ENCODE measurements at regions not wholly inside any gene's neighbourhood (a gene's known extent, or its start where the extent isn't known, plus 50 kb on each side); places are given as distances from the start of the nearest gene placed in this dataset.

GRCh38 chr6:137689377-137689776, 177.7 kb upstream of the TNFAIP3 start:
- Histone ChIP-seq H3K9me3 (no peaks in the 10 kb centered on the region), H3K27ac (no peak overlapping the region), H3K36me3 (no peaks in the 10 kb centered on the region), H3K27me3 (no peaks in the 10 kb centered on the region), H3K4me3 (no peak overlapping the region), H3K4me1 (no peaks in the 10 kb centered on the region)
- intact Hi-C loops (cut with DNase I): no loop called here
- WGBS (ENCODE audit: insufficient coverage, low coverage, low lambda C conversion rate, missing lambda C conversion rate): 22% methylated on average over 4 of the region's 4 CpGs
- no peak for TF ChIP-seq POLR2A (IDR thresholded peaks at IDR 0.05)
- TF ChIP-seq, protein P1, sequence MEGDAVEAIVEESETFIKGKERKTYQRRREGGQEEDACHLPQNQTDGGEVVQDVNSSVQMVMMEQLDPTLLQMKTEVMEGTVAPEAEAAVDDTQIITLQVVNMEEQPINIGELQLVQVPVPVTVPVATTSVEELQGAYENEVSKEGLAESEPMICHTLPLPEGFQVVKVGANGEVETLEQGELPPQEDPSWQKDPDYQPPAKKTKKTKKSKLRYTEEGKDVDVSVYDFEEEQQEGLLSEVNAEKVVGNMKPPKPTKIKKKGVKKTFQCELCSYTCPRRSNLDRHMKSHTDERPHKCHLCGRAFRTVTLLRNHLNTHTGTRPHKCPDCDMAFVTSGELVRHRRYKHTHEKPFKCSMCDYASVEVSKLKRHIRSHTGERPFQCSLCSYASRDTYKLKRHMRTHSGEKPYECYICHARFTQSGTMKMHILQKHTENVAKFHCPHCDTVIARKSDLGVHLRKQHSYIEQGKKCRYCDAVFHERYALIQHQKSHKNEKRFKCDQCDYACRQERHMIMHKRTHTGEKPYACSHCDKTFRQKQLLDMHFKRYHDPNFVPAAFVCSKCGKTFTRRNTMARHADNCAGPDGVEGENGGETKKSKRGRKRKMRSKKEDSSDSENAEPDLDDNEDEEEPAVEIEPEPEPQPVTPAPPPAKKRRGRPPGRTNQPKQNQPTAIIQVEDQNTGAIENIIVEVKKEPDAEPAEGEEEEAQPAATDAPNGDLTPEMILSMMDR (IDR thresholded peaks at IDR 0.05): no peak
- ATAC-seq (peak in 3 of 4 donors; percentile 35 to 87 (median 62)), DNase-seq (no peak)

GRCh38 chr6:137690034-137690433, 177.0 kb upstream of the TNFAIP3 start:
- H3K4me1 ChIP-seq: no peaks in the 10 kb centered on the region
- DNase-seq: no peak
- no peaks in the 10 kb centered on the region for H3K9me3 ChIP-seq
- no peak for TF ChIP-seq POLR2A (IDR thresholded peaks at IDR 0.05)
- TF ChIP-seq, protein P1 (IDR thresholded peaks at IDR 0.05): no peak
- intact Hi-C loops (cut with DNase I): loop anchor here in 1 of 2 donors (10.0 kb wide), 1 partner anchor 165 kb away; no protein-coding TSS in a partner anchor
- H3K4me3 ChIP-seq: no peak overlapping the region
- H3K27me3 ChIP-seq: no peaks in the 10 kb centered on the region
- H3K27ac ChIP-seq: no peak overlapping the region
- no peak for ATAC-seq
- H3K36me3 ChIP-seq: no peaks in the 10 kb centered on the region

GRCh38 chr6:137690721-137691120, 176.3 kb upstream of the TNFAIP3 start:
- no peak for TF ChIP-seq POLR2A (IDR thresholded peaks at IDR 0.05)
- TF ChIP-seq, protein P1 (IDR thresholded peaks at IDR 0.05): no peak
- Histone ChIP-seq H3K27me3 (no peaks in the 10 kb centered on the region), H3K4me3 (no peak overlapping the region), H3K27ac (no peak overlapping the region), H3K9me3 (no peaks in the 10 kb centered on the region), H3K4me1 (no peaks in the 10 kb centered on the region), H3K36me3 (no peaks in the 10 kb centered on the region)
- intact Hi-C loops (cut with DNase I): loop anchor here in 1 of 2 donors (10.0 kb wide), 1 partner anchor 164 kb away; no protein-coding TSS in a partner anchor
- 100% methylated on average over 1 of the region's 1 CpG for WGBS (ENCODE audit: insufficient coverage, low coverage, low lambda C conversion rate, missing lambda C conversion rate)
- DNase-seq (no peak), ATAC-seq (no peak)

- no peak for TF ChIP-seq POLR2A (IDR thresholded peaks at IDR 0.05)
- TF ChIP-seq, protein P1 (IDR thresholded peaks at IDR 0.05): no peak
- Histone ChIP-seq H3K4me3 (no peak overlapping the region), H3K36me3 (no peaks in the 10 kb centered on the region), H3K27me3 (no peaks in the 10 kb centered on the region), H3K27ac (no peak overlapping the region), H3K4me1 (no peaks in the 10 kb centered on the region), H3K9me3 (no peaks in the 10 kb centered on the region)
- 54% methylated on average over 2 of the region's 3 CpGs for WGBS (ENCODE audit: insufficient coverage, low coverage, low lambda C conversion rate, missing lambda C conversion rate)
- ATAC-seq (no peak), DNase-seq (no peak)
- intact Hi-C loops (cut with DNase I): loop anchor here in 1 of 2 donors (10.0 kb wide), 1 partner anchor 162 kb away; no protein-coding TSS in a partner anchor
These were observed 174.8 kb upstream of the TNFAIP3 start for GRCh38 chr6:137692308-137692707.

GRCh38 chr6:137692806-137693205, 174.3 kb upstream of the TNFAIP3 start:
- intact Hi-C loops (cut with DNase I): loop anchor here in 1 of 2 donors (10.0 kb wide), 1 partner anchor 162 kb away; no protein-coding TSS in a partner anchor
- no peak overlapping the region for H3K27ac ChIP-seq

More at GRCh38 chr6:137692806-137693205, 174.3 kb upstream of the TNFAIP3 start:
- no peaks in the 10 kb centered on the region for H3K27me3 ChIP-seq
- ATAC-seq (no peak), DNase-seq (no peak)
- no peaks in the 10 kb centered on the region for H3K4me1 ChIP-seq
- TF ChIP-seq, protein P1 (IDR thresholded peaks at IDR 0.05): no peak
- no peak for TF ChIP-seq POLR2A (IDR thresholded peaks at IDR 0.05)
- H3K9me3 ChIP-seq: no peaks in the 10 kb centered on the region
- no peak overlapping the region for H3K4me3 ChIP-seq
- H3K36me3 ChIP-seq: no peaks in the 10 kb centered on the region

Measured in right lobe of liver (tissue), 6 donors.